Endothelial cell of umbilical vein (primary cell): ENCODE measurements at regions not wholly inside any gene's neighbourhood (a gene's known extent, or its start where the extent isn't known, plus 50 kb on each side); places are given as distances from the start of the nearest gene placed in this dataset.

Source experiments
- BruUV-seq: library from RNA; stranded (reverse); fragments of 400-500 nt; replicated peaks from 2 replicates; lab custom pipeline; 2021; lab: Mats Ljungman, UMichigan
- CTCF ChIA-PET: fragments of 300-600, 350-600 bp; sonication (Branson Sonifier 250); formaldehyde crosslinking; loops from one replicate; lab custom pipeline; 2021; ENCODE audit warnings: antibody characterized with exemption, inconsistent platforms; lab: Charles Lee
- POLR2A ChIA-PET: fragments of 300-600, 350-600 bp; sonication (Branson Sonifier 250); formaldehyde crosslinking; loops from one replicate; lab custom pipeline; 2021; ENCODE audit warnings: antibody characterized with exemption, inconsistent platforms; lab: Charles Lee
- DNase-seq: peaks from one replicate; pipeline ENCODE4 v3.0.0-alpha.2; 2011; ENCODE audit warnings: low read depth, low spot score
- FAIRE-seq: peaks from 2 replicates; lab custom pipeline; 2011; peaks lifted over from hg19 to GRCh38; lab: Jason Lieb, UNC
- H2AFZ ChIP-seq: 2 replicates; pipeline ENCODE4 v1.6.0; 2012; ENCODE audit warnings: low read depth, low read length, control low read depth, inconsistent platforms
- H3K27ac ChIP-seq: 2 replicates; pipeline ENCODE4 v1.5.1; 2011; ENCODE audit warnings: low read depth, mild to moderate bottlenecking, control low read depth, low read length, moderate library complexity; ENCODE audit not compliant: insufficient read depth
- H3K27me3 ChIP-seq, 2 experiments: 2 replicates each; pipeline versions ENCODE4 v1.6.0 to v1.6.1; 2011; ENCODE audit warnings: low read length in 2 of 2, mixed read lengths in 1 of 2; ENCODE audit not compliant: control insufficient read depth in 2 of 2, insufficient read depth in 2 of 2
- H3K36me3 ChIP-seq, 2 experiments: 2 replicates in 1 of 2; 3 replicates in 1 of 2; pipeline ENCODE4 v1.5.1; 2011; ENCODE audit warnings: low read length in 2 of 2, mild to moderate bottlenecking in 1 of 2, moderate library complexity in 1 of 2; ENCODE audit not compliant: control insufficient read depth in 2 of 2, insufficient read depth in 2 of 2; ENCODE audit errors: extremely low read depth in 1 of 2
- H3K4me1 ChIP-seq: 3 replicates; pipeline ENCODE4 v1.5.1; 2011; ENCODE audit warnings: mild to moderate bottlenecking, low read length; ENCODE audit not compliant: control insufficient read depth, insufficient read depth; ENCODE audit errors: extremely low read depth
- H3K4me2 ChIP-seq: 2 replicates; pipeline ENCODE4 v1.6.1; 2011; ENCODE audit warnings: low read length, control low read depth, mixed read lengths; ENCODE audit not compliant: insufficient read depth
- H3K4me3 ChIP-seq, 3 experiments: fragments of 200-600 bp in 1 of 3; sonication (generic), shearing (Covaris generic) in 1 of 3; replicated peaks in 1 of 3; 2 replicates each; pipeline ENCODE4 v1.5.1; 2011 to 2016; ENCODE audit warnings: control low read depth in 3 of 3, low read length in 3 of 3, mild to moderate bottlenecking in 2 of 3, inconsistent platforms in 1 of 3, low read depth in 1 of 3, moderate library complexity in 1 of 3; ENCODE audit not compliant: insufficient read depth in 1 of 3
- H3K79me2 ChIP-seq: 2 replicates; pipeline ENCODE4 v1.6.0; 2012; ENCODE audit warnings: low read length, inconsistent platforms; ENCODE audit not compliant: control insufficient read depth, insufficient read depth
- H3K9ac ChIP-seq: replicated peaks from 2 replicates; pipeline ENCODE3; 2011; ENCODE audit warnings: low read length, control low read depth; ENCODE audit not compliant: insufficient read depth; ENCODE audit errors: extremely low read depth
- H3K9me1 ChIP-seq: replicated peaks from 3 replicates; pipeline ENCODE4 v1.6.0; 2011; ENCODE audit warnings: mild to moderate bottlenecking, low read length; ENCODE audit not compliant: control insufficient read depth, insufficient read depth; ENCODE audit errors: extremely low read depth
- H3K9me3 ChIP-seq: replicated peaks from 2 replicates; pipeline ENCODE4 v1.5.1; 2012; ENCODE audit warnings: low read length, inconsistent platforms; ENCODE audit not compliant: control insufficient read depth, insufficient read depth
- H4K20me1 ChIP-seq: replicated peaks from 2 replicates; pipeline ENCODE3; 2011; ENCODE audit warnings: mild to moderate bottlenecking, low read length; ENCODE audit not compliant: control insufficient read depth, insufficient read depth; ENCODE audit errors: extremely low read depth
- EZH2 ChIP-seq: IDR thresholded peaks from 2 replicates; pipeline ENCODE4 v1.6.1; 2012; ENCODE audit warnings: borderline replicate concordance, low read depth, mild to moderate bottlenecking, moderate library complexity, low read length, inconsistent platforms; ENCODE audit not compliant: severe bottlenecking
- FOS ChIP-seq: IDR thresholded peaks from 2 replicates; pipeline ENCODE4 v1.6.1; 2011; ENCODE audit warnings: mild to moderate bottlenecking, low read length, moderate library complexity, borderline replicate concordance; ENCODE audit not compliant: insufficient read depth
- GATA2 ChIP-seq: IDR thresholded peaks from 2 replicates; pipeline ENCODE4 v1.7.0; 2011; ENCODE audit warnings: low read depth, mild to moderate bottlenecking, moderate library complexity, mixed read lengths, low read length; ENCODE audit not compliant: insufficient read length, insufficient read depth
- JUN ChIP-seq: IDR thresholded peaks from 2 replicates; pipeline ENCODE4 v1.6.1; 2011; ENCODE audit warnings: borderline replicate concordance, low read depth; ENCODE audit not compliant: insufficient read length, insufficient read depth
- MYC ChIP-seq: IDR thresholded peaks from one replicate; pipeline ENCODE4 v1.6.1; 2011; ENCODE audit warnings: mild to moderate bottlenecking, low read depth, low read length
- POLR2A ChIP-seq: IDR thresholded peaks from 2 replicates; pipeline ENCODE4 v1.6.1; 2012; ENCODE audit warnings: low read depth, mild to moderate bottlenecking, control low read depth, low read length
- POLR2AphosphoS5 ChIP-seq: IDR thresholded peaks from 2 replicates; pipeline ENCODE4 v1.6.1; 2012; ENCODE audit warnings: low read depth, mild to moderate bottlenecking, control low read depth, low read length, moderate library complexity; ENCODE audit not compliant: insufficient read depth
- dilution Hi-C: fragments of 300-500 bp; cut with MboI; formaldehyde crosslinking; loops from one replicate; pipeline ENCODE4 v1.15.0; 2019; ENCODE audit warnings: low sequenced_read_pairs; ENCODE audit not compliant: extremely low pct_ligation_motif_present
- intact Hi-C: fragments of 100-400 bp; cut with micrococcal nuclease; formaldehyde crosslinking; loops from one replicate; pipeline ENCODE4 v1.10.0; 2022
- TF ChIP-seq, protein P1 (sequence below), 2 donors: IDR thresholded peaks; 1 replicate in 1 of 2; 2 replicates in 1 of 2; pipeline ENCODE4 v1.5.1; 2011; ENCODE audit warnings: low read length in 2 of 2, mild to moderate bottlenecking in 2 of 2, moderate library complexity in 2 of 2, control low read depth in 1 of 2, inconsistent platforms in 1 of 2, low read depth in 1 of 2; ENCODE audit not compliant: insufficient read depth in 1 of 2; ENCODE audit errors: extremely low read depth in 1 of 2
- TF ChIP-seq, protein P2 (sequence below): IDR thresholded peaks from 2 replicates; pipeline ENCODE4 v1.6.1; 2011; ENCODE audit not compliant: insufficient read depth, insufficient read length

GRCh38 chr10:88207121-88207546, 343.7 kb downstream of the PTEN start:
- no peak for FAIRE-seq
- ChIA-PET CTCF (interaction anchor here (1.7 kb wide), 1 partner anchor 18 kb away, joined by 4 read pairs; no protein-coding TSS in a partner anchor), POLR2A (no interaction called here)
- Histone ChIP-seq H3K4me3 (no peak overlapping the region), H3K9ac (no peak overlapping the region), H3K27ac (no peak overlapping the region), H2AFZ (no peak overlapping the region), H3K4me1 (no peaks in the 10 kb centered on the region), H3K27me3 (no peaks in the 10 kb centered on the region), H3K4me2 (no peak overlapping the region), H3K79me2 (no peaks in the 10 kb centered on the region), H4K20me1 (no peaks in the 10 kb centered on the region), H3K36me3 (no peaks in the 10 kb centered on the region), H3K9me3 (no peaks in the 10 kb centered on the region), H3K9me1 (no peaks in the 10 kb centered on the region)
- no peak for DNase-seq
- no peak for TF ChIP-seq MYC
- TF ChIP-seq EZH2 = no peak
- TF ChIP-seq, protein P1, sequence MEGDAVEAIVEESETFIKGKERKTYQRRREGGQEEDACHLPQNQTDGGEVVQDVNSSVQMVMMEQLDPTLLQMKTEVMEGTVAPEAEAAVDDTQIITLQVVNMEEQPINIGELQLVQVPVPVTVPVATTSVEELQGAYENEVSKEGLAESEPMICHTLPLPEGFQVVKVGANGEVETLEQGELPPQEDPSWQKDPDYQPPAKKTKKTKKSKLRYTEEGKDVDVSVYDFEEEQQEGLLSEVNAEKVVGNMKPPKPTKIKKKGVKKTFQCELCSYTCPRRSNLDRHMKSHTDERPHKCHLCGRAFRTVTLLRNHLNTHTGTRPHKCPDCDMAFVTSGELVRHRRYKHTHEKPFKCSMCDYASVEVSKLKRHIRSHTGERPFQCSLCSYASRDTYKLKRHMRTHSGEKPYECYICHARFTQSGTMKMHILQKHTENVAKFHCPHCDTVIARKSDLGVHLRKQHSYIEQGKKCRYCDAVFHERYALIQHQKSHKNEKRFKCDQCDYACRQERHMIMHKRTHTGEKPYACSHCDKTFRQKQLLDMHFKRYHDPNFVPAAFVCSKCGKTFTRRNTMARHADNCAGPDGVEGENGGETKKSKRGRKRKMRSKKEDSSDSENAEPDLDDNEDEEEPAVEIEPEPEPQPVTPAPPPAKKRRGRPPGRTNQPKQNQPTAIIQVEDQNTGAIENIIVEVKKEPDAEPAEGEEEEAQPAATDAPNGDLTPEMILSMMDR (IDR thresholded peaks at IDR 0.05; ENCODE audit: extremely low read depth in 1 of 2, insufficient read depth in 1 of 2, low read depth in 1 of 2, low read length in 2 of 2) = no peak
- BruUV-seq = no TSS peak
- dilution Hi-C loops (no loop called here), intact Hi-C loops (no loop called here)

- no peak overlapping the region for H3K4me3 ChIP-seq
- no peaks in the 10 kb centered on the region for H4K20me1 ChIP-seq
- H3K9me3 ChIP-seq = no peaks in the 10 kb centered on the region
- intact Hi-C loops = no loop called here
- H3K27me3 ChIP-seq = peaks cover 0 to 4% of the 10 kb centered on the region in 2 experiments
- ChIA-PET CTCF (interaction anchor here (1.3 kb wide), 1 partner anchor 107 kb away, joined by 3 read pairs; no protein-coding TSS in a partner anchor), POLR2A (no interaction called here)
- no peak overlapping the region for H2AFZ ChIP-seq
- no TSS peak for BruUV-seq
- no peak overlapping the region for H3K9ac ChIP-seq
- TF ChIP-seq POLR2A (no peak), JUN (no peak), FOS (no peak), GATA2 (no peak), POLR2AphosphoS5 (no peak), MYC (no peak), EZH2 (no peak)
- TF ChIP-seq, protein P2, sequence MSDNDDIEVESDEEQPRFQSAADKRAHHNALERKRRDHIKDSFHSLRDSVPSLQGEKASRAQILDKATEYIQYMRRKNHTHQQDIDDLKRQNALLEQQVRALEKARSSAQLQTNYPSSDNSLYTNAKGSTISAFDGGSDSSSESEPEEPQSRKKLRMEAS = no peak
- TF ChIP-seq, protein P1 (IDR thresholded peaks at IDR 0.05; ENCODE audit: extremely low read depth in 1 of 2, insufficient read depth in 1 of 2, low read depth in 1 of 2, low read length in 2 of 2) = no peak
- H3K27ac ChIP-seq = no peak overlapping the region
- H3K79me2 ChIP-seq = no peaks in the 10 kb centered on the region
- no peaks in the 10 kb centered on the region for H3K36me3 ChIP-seq
- no peak overlapping the region for H3K4me2 ChIP-seq
- FAIRE-seq (no peak), DNase-seq (no peak)
- no peaks in the 10 kb centered on the region for H3K4me1 ChIP-seq
- dilution Hi-C loops = no loop called here
- no peaks in the 10 kb centered on the region for H3K9me1 ChIP-seq
Measured at GRCh38 chr10:88209231-88209630, 345.8 kb downstream of the PTEN start.
